ENCODE measurements at regions not wholly inside any gene's neighbourhood (a gene's known extent, or its start where the extent isn't known, plus 50 kb on each side); places are given as distances from the start of the nearest gene placed in this dataset.

GRCh38 chrX:138001226-138001625 is 435.3 kb downstream of the ZIC3 start:
- TF ChIP-seq CTCF (IDR thresholded peaks at IDR 0.05) (no peak), POLR2AphosphoS5 (IDR thresholded peaks at IDR 0.05) (no peak), POLR2A (IDR thresholded peaks at IDR 0.05) (no peak)

Data from breast epithelium (tissue), 3 donors.